Keratinocyte (primary cell): ENCODE measurements at regions not wholly inside any gene's neighbourhood (a gene's known extent, or its start where the extent isn't known, plus 50 kb on each side); places are given as distances from the start of the nearest gene placed in this dataset.

Source experiments
- DNase-seq: peaks from one replicate; pipeline ENCODE4 v3.0.0-alpha.2; 2011; ENCODE audit warnings: low read depth, missing footprints, low spot score
- FAIRE-seq: peaks from 2 replicates; lab custom pipeline; 2011; peaks lifted over from hg19 to GRCh38; lab: Jason Lieb, UNC
- H2AFZ ChIP-seq: 2 replicates; pipeline ENCODE4 v1.6.0; 2012; ENCODE audit warnings: low read length, control low read depth, inconsistent platforms; ENCODE audit not compliant: control insufficient read depth
- H3K27ac ChIP-seq: 2 replicates; pipeline ENCODE4 v1.5.1; 2011; ENCODE audit warnings: low read length; ENCODE audit not compliant: control insufficient read depth, insufficient read depth
- H3K27me3 ChIP-seq: 3 replicates; pipeline ENCODE4 v1.6.0; 2011; ENCODE audit warnings: low read length; ENCODE audit not compliant: control insufficient read depth, insufficient read depth; ENCODE audit errors: extremely low read depth
- H3K36me3 ChIP-seq, 2 experiments: 2 replicates in 1 of 2; 3 replicates in 1 of 2; pipeline ENCODE4 v1.5.1; 2011; ENCODE audit warnings: low read length in 2 of 2, mild to moderate bottlenecking in 1 of 2; ENCODE audit not compliant: control insufficient read depth in 2 of 2, insufficient read depth in 2 of 2; ENCODE audit errors: extremely low read depth in 1 of 2
- H3K4me1 ChIP-seq: 3 replicates; pipeline ENCODE4 v1.5.1; 2011; ENCODE audit warnings: low read length; ENCODE audit not compliant: control insufficient read depth, insufficient read depth; ENCODE audit errors: extremely low read depth
- H3K4me2 ChIP-seq: 3 replicates; pipeline ENCODE4 v1.6.0; 2011; ENCODE audit warnings: low read depth, low read length; ENCODE audit not compliant: control insufficient read depth, insufficient read depth; ENCODE audit errors: extremely low read depth
- H3K4me3 ChIP-seq, 3 experiments: fragments of 200-600 bp in 1 of 3; sonication (generic) in 1 of 3; 2 replicates in 2 of 3; 3 replicates in 1 of 3; pipeline ENCODE4 v1.5.1; 2011 to 2016; ENCODE audit warnings: low read length in 3 of 3, mild to moderate bottlenecking in 3 of 3, control low read depth in 2 of 3, inconsistent platforms in 1 of 3, low read depth in 1 of 3, mixed read lengths in 1 of 3, mixed run types in 1 of 3, moderate library complexity in 1 of 3; ENCODE audit not compliant: control insufficient read depth in 2 of 3, insufficient read depth in 2 of 3; ENCODE audit errors: extremely low read depth in 1 of 3
- H3K79me2 ChIP-seq: 2 replicates; pipeline ENCODE4 v1.6.0; 2012; ENCODE audit warnings: low read length; ENCODE audit not compliant: control insufficient read depth, insufficient read depth
- H3K9ac ChIP-seq: 3 replicates; pipeline ENCODE4 v1.6.0; 2011; ENCODE audit warnings: low read length; ENCODE audit not compliant: control insufficient read depth, insufficient read depth; ENCODE audit errors: extremely low read depth
- H3K9me1 ChIP-seq: 3 replicates; pipeline ENCODE4 v1.6.0; 2011; ENCODE audit warnings: low read length; ENCODE audit not compliant: control insufficient read depth, insufficient read depth; ENCODE audit errors: extremely low read depth
- H3K9me3 ChIP-seq: 2 replicates; pipeline ENCODE4 v1.5.1; 2012; ENCODE audit warnings: low read depth, low read length; ENCODE audit not compliant: control insufficient read depth
- H4K20me1 ChIP-seq: 3 replicates; pipeline ENCODE4 v1.6.0; 2011; ENCODE audit warnings: low read length; ENCODE audit not compliant: control insufficient read depth, insufficient read depth; ENCODE audit errors: extremely low read depth
- EZH2 ChIP-seq: IDR thresholded peaks from one replicate; pipeline ENCODE4 v1.6.1; 2012; ENCODE audit warnings: inconsistent platforms, mild to moderate bottlenecking, low read length, moderate library complexity
- dilution Hi-C: fragments of 300-500 bp; cut with MboI; formaldehyde crosslinking; loops from one replicate; pipeline ENCODE4 v1.7.0; 2020; ENCODE audit warnings: low sequenced_read_pairs; ENCODE audit not compliant: extremely low pct_ligation_motif_present
- TF ChIP-seq, protein P1 (sequence below), 3 experiments: IDR thresholded peaks in 1 of 3; conservative IDR thresholded peaks in 1 of 3; optimal IDR thresholded peaks in 1 of 3; 2 replicates in 2 of 3; 3 replicates in 1 of 3; pipeline versions ENCODE3 to v1.5.1; 2011; ENCODE audit warnings: low read length in 3 of 3, mild to moderate bottlenecking in 3 of 3, moderate library complexity in 2 of 3, control low read depth in 1 of 3, inconsistent platforms in 1 of 3; ENCODE audit not compliant: insufficient read depth in 2 of 3; ENCODE audit errors: extremely low read depth in 1 of 3

DNA sequence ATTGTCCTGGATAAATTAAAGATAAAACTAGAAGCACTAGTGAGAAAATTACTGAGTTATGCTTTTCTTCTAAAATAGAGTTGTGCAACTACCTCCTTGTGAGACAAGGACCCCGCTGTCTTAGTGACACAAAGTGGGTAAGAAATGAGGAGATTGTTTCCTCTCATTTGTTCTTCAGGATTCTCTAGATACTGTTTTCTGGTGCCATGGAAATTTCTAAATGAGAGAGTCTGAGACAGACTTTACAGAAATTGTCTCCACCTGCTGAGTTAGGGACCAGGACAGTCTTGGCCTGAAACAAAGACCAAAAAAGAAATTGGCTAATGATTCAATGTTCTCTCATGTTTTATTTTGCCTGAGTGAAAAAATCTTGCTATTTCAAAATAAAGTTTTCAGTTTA, 427.5 kb downstream of the TUSC7 start:
- Histone ChIP-seq H3K9me1 (no peaks in the 10 kb centered on the region), H3K4me2 (no peak overlapping the region), H3K27ac (no peak overlapping the region), H3K79me2 (no peaks in the 10 kb centered on the region), H3K4me3 (no peak overlapping the region), H2AFZ (no peak overlapping the region), H3K36me3 (no peaks in the 10 kb centered on the region), H3K27me3 (no peaks in the 10 kb centered on the region), H3K4me1 (no peaks in the 10 kb centered on the region), H3K9me3 (no peaks in the 10 kb centered on the region), H3K9ac (no peak overlapping the region), H4K20me1 (no peaks in the 10 kb centered on the region)
- no peak for TF ChIP-seq EZH2
- TF ChIP-seq, protein P1, sequence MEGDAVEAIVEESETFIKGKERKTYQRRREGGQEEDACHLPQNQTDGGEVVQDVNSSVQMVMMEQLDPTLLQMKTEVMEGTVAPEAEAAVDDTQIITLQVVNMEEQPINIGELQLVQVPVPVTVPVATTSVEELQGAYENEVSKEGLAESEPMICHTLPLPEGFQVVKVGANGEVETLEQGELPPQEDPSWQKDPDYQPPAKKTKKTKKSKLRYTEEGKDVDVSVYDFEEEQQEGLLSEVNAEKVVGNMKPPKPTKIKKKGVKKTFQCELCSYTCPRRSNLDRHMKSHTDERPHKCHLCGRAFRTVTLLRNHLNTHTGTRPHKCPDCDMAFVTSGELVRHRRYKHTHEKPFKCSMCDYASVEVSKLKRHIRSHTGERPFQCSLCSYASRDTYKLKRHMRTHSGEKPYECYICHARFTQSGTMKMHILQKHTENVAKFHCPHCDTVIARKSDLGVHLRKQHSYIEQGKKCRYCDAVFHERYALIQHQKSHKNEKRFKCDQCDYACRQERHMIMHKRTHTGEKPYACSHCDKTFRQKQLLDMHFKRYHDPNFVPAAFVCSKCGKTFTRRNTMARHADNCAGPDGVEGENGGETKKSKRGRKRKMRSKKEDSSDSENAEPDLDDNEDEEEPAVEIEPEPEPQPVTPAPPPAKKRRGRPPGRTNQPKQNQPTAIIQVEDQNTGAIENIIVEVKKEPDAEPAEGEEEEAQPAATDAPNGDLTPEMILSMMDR (optimal IDR thresholded peaks at IDR 0.05 in 1 of 3, IDR thresholded peaks at IDR 0.05 in 1 of 3, conservative IDR thresholded peaks at IDR 0.05 in 1 of 3; ENCODE audit: extremely low read depth in 1 of 3, insufficient read depth in 2 of 3, low read length in 3 of 3), result no peak
- FAIRE-seq, result no peak
- no peak for DNase-seq
- dilution Hi-C loops, result no loop called here

DNA sequence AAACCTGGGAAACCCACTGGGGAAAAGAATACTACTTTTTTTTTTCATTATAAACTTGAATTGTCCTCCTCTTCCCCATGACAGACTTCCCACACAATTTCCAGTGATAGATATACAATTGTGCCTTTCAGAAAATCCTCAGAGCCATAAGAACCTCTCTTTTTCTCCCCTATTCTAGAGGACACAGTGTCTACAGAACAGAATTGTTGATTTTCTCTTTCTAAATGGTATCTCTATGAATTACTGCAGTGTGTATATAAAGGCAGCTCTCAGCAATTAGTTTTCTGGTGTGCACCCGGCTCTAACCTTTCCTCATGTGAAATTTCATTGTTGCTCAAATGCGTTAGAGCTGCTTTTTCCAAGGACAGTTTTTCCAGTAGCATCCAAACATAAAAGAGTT, 430.1 kb downstream of the TUSC7 start:
- no peak for DNase-seq
- FAIRE-seq, result no peak
- no peak for TF ChIP-seq EZH2
- TF ChIP-seq, protein P1 (optimal IDR thresholded peaks at IDR 0.05 in 1 of 3, IDR thresholded peaks at IDR 0.05 in 1 of 3, conservative IDR thresholded peaks at IDR 0.05 in 1 of 3; ENCODE audit: extremely low read depth in 1 of 3, insufficient read depth in 2 of 3, low read length in 3 of 3), result no peak

More for the DNA sequence above, 430.1 kb downstream of the TUSC7 start:
- Histone ChIP-seq H3K27me3 (no peaks in the 10 kb centered on the region), H3K9ac (no peak overlapping the region), H2AFZ (no peak overlapping the region), H3K36me3 (no peaks in the 10 kb centered on the region), H3K4me2 (no peak overlapping the region), H3K9me1 (no peaks in the 10 kb centered on the region), H3K4me3 (no peak overlapping the region), H3K27ac (no peak overlapping the region), H3K9me3 (no peaks in the 10 kb centered on the region), H3K4me1 (no peaks in the 10 kb centered on the region), H3K79me2 (no peaks in the 10 kb centered on the region), H4K20me1 (no peaks in the 10 kb centered on the region)
- dilution Hi-C loops, result no loop called here
